GM18867 (cell line): ENCODE measurements at regions not wholly inside any gene's neighbourhood (a gene's known extent, or its start where the extent isn't known, plus 50 kb on each side); places are given as distances from the start of the nearest gene placed in this dataset.

ENCODE experiments used
- ATAC-seq: cut with Tn5 transposase; IDR thresholded peaks from one replicate; pipeline ENCODE4 v1.9.1; 2021; ENCODE audit warnings: mild to moderate bottlenecking, moderate library complexity; ENCODE audit not compliant: unreplicated experiment

GRCh38 chrX:120819126-120819525, 56.5 kb downstream of the CT47B1 start:
- ATAC-seq = no peak

DNA sequence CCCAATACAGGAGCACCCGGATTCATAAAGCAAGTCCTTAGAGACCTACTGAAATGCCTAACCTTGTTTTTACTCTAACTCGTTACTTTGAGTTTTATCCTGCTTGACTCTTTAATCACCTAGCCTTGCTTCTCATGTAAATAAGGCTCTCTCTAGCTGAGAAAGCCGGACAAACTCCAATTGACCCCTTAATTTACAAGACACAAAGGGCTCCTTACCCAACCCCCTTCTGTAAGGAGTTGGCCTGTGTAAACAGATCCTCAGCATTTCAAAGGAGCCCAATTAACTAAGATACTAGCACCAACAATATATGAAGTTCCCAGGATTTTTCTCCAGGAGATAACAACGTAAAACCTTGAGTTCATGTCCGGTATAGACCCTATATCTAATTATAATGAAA, 61.7 kb downstream of the CT47B1 start:
- ATAC-seq = no peak

DNA sequence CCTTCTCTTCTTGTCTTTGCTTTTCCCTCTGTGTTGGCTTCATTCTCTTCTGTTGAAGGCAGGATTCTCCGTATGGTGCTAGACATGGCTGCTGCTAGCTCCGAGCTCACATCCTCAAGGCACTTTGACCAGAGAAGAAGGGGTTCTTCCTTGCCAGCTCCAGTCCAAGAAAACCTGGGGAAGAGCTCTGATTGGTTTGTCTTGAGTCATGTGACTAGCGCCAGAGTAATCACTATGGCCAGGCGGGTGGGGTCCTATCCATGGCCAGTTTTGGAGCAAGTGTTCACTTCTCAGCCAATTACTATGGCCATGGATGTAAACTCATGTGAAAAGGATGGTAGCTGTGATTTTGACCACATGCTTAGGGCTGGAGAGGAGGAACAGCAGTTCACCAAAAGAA, 74.2 kb downstream of the CT47B1 start:
- ATAC-seq = no peak

DNA sequence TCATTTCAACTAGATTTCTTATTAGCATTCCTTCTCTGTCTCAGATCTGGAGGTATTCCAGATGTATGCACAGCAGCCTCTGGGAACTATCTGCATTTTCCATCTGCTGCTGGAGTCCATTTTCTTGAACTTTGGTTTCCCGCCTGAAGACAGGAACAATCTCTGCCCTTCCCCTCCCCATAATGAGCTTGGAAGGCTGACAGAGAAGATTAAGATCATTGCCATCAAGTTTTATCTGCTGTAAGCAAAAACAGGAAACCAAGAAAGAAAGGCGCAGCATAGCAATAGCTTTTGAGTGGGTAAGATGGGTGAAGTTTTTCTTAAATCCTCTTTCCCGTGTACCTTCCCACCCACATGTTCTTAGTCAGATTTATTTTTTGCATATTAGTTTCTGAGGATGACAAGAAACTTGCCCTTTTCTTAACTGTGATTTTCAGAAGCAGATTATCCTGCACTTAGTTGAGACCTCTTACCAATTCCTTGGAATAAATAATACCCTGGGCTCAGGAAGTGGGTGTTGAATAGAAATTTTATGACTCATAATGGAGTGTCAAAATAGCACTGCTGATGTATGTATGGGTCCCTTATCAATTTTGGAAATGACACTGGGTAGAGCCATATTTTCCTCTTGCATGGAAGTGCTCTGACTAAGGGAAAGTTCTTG, 78.3 kb downstream of the CT47B1 start:
- ATAC-seq = no peak

DNA sequence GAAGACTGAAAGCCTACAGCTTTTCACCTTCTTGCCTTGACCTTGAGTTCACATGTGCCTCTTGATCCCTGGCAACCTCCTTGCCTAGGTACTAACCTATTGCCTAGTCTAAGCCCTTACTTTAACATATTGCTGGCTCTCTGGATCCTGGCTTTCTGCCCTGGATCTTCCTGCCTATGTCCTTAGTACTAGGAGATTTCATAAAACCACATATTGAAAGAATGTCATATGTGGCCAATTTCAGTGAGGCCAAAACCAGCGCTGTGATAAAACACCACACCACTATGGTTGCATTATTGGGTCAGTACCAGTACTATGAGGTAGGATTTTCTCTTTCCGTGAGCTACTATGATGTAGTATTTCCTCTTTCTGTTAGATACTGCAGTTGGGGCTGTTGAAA, 80.4 kb downstream of the CT47B1 start:
- no peak for ATAC-seq

GRCh38 chrX:120794525-120794975, 81.1 kb downstream of the CT47B1 start:
- no peak for ATAC-seq

DNA sequence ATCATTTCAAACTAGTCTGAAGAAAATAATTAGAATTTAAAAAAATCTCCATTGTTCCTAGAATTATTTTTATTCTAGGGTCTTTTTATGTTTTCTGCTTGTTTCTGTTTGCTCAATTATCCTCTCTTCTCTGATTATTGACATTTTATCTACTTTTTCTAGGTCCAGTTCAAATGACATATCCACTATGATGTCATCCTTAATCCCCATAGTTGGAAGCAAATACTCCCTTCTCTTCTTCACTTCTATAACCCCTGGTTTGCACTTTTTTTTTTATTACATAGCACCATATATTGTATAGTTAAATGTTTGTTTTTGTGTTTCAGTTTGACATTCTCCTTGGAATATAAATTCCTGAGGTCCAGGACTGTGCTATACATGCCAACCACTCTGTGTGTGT, 82.6 kb downstream of the CT47B1 start:
- no peak for ATAC-seq

DNA sequence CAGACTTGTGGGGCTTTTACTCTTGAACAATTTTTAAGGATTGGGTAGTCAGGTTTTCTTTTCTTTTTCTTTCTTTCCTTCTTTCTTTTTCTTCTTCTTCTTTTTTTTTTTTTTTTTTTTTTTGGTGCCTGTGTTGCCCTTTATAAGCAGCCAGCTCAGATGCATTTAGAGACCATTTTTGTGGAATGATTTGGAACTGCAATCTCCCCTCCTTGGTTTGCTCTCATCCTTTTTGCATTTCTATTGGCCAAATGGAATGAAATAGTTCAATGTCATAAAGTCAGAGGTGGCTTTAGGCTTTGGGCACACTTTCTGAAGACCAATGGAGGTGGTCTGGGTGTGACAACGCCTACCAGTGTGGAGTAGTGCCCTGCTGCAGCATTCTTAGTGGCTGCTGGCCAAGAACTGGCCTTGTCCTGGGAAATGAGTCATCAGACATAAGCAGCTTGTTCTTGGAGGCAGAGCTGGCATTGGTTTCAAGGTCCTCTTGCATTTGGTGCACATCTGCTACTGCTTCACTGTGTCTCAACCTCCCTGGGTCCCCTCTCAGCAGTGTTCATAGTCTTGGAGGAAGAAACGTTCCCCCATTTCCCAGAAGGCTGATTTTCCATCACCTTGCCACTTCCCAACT, 84.5 kb downstream of the CT47B1 start:
- ATAC-seq = no peak

DNA sequence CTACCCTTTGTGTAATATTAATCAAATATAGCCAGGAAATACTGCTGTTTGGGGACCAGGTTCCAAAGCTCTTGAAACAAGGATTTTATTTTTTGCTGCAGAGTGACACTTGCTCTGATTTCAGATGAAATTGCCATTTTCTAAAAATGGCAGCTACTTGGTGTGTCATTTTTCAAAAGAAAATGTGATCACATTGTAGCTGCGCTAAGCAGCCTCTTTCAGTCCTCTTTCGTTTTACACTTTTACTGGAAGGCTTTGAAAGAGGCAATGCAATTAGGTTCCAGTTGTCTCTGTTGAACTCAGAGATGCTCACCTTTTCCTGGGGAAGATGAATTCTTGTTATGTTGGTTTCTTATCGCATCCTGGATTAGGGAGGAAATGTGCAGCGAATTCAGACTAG, 85.1 kb downstream of the CT47B1 start:
- peak; percentile 26 for ATAC-seq

- ATAC-seq = peak; percentile 86
These were observed 85.5 kb downstream of the CT47B1 start for GRCh38 chrX:120790118-120790517.

GRCh38 chrX:120781403-120781802, 94.3 kb downstream of the CT47B1 start:
- ATAC-seq = no peak

GRCh38 chrX:120775959-120776358, 99.7 kb downstream of the CT47B1 start:
- no peak for ATAC-seq

DNA sequence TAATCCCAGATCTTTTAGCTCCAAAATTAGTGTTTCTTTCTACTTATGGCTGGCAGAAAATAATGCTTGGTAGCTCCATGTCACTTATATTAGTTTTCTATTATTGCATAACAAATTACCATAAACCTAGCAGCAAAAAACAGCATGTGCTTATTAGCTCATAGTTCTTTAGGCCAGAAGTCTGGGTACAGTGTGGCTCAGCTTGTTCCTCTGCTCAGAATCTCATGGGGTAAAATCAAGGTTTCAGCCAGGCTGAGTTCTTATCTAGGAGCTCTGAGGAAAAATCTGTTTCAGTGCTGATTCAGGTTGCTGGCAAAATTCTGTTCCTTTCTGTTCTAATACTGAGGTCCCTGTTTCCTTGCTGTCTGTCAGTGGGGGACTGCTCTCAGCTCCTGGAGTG, 101.1 kb downstream of the CT47B1 start:
- ATAC-seq = no peak

DNA sequence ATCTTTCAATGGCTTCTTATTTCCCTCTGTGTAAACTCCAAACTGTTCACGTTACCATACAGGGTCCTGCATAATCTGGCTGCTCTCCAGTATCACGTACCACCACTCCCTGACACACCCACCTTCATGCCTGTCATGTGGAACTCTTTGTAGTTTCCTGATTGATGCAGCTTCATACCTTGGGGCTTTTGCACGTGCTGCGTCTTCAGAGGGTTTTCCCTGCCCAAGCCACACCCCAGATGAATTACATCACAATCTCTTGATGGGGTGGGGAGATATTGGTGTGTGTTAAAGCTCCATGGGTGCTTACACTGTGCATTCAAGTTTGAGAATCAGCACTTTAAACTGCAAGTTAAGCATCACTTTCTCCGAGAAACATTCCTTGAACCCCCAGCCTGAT, 101.9 kb downstream of the CT47B1 start:
- ATAC-seq = no peak

DNA sequence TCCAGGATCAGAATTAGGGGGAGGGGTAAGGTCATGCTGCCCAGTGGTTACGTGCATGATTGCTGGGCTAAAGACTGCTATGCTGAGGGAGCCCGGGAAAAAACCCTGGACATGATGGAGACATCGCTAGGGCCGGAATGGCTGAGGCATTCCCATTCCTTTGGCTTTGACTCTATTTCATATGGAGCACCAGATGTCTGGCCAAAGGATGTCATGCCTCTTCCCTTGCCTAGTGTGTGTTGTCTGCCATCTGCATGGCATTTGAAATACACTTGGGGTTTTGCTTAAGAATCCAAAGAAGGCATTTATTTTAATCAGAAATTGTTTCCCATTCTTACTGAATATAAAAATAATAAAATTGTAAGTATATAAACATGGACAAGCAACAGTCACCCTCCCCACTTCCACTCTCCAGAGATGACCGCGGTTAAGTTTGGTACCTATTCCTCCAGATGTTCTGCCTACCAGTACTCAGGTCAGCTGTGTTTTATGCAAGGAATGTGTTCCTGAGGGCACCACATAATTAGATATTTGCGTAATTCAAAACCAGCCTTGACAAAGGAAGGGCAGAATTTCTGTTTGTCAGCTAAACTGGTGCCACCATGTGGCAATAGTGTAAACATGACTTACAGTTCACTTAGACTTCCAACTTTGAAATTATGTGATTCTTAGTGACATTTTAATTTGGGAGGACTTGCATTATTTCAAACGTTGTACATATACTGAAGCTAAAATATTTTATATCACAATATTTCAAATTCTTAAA, 105.9 kb downstream of the CT47B1 start:
- ATAC-seq = no peak

- ATAC-seq = no peak
These were observed 107.0 kb downstream of the CT47B1 start for GRCh38 chrX:120768681-120769080.

- ATAC-seq = no peak
These were observed 107.4 kb downstream of the CT47B1 start for GRCh38 chrX:120768254-120768653.

DNA sequence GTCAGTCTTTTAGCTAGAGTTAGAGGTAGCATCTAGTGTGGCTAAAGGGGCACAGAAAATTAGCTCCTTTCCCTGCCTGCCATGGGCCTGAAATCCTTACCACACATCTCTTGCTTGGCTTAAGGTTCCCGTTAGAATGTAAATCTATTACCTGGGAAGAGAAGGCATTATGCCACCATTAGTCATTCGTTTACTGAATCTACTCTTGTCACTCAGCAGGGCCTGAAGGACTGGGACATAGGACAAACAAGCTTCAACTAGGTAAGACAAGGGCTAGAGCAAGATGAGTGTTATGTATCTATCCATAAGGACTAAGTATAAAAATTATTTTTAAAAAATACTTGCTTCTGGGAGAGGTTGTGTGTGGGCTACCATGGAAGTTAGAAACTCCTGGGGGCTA, 112.4 kb downstream of the CT47B1 start:
- no peak for ATAC-seq

DNA sequence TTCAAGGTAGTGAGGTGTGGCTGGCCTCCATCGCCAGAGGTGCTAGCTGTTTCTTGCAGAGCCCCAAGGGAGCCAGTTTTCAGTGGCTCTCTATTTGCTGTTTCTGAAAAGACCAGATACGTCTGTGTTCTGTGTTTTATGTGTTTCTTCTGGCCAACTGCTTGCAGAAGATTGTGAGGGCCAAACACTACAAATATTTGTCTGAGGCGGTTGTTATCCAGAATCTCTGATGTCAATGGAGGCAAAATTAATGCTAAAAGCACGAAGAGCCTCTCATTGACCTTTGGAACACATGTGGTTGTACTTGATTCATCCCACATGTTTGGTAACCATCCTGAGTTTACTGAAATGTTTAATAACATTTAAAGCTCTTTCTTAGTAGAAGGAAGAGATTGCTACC, 113.9 kb downstream of the CT47B1 start:
- no peak for ATAC-seq

DNA sequence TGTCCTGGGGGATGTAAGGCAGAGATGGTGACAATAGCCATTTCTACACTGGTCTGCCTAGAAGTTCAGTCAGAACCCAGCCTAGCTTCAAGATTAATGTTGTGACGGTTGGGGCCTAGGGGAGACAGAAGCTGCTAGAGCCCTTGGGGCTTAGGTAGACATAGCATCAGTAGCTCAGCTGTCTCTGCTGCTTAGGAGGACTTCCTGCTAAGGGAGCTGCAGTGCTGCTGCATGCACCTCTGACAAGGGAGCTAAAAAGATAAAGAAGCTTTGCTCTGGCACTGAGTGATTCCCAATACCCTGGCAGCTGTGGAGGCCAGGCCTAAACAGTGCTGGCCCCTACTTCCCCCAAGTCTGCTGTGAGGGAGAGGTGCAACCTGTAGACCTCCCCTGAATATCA, 116.0 kb downstream of the CT47B1 start:
- no peak for ATAC-seq

- ATAC-seq = peak; percentile 72
These were observed 120.4 kb downstream of the CT47B1 start for GRCh38 chrX:120755066-120755846.
